GM21360 (cell line): ENCODE measurements at regions not wholly inside any gene's neighbourhood (a gene's known extent, or its start where the extent isn't known, plus 50 kb on each side); places are given as distances from the start of the nearest gene placed in this dataset.
"Not testable (repeated sequence)": the region's sequence is repeated elsewhere in the genome, so short reads cannot be mapped to it uniquely, and the experiment has no call there.

Source experiments
- ATAC-seq: cut with Tn5 transposase; IDR thresholded peaks from one replicate; pipeline ENCODE4 v1.9.1; 2021; ENCODE audit warnings: mild to moderate bottlenecking, moderate library complexity; ENCODE audit not compliant: unreplicated experiment

DNA sequence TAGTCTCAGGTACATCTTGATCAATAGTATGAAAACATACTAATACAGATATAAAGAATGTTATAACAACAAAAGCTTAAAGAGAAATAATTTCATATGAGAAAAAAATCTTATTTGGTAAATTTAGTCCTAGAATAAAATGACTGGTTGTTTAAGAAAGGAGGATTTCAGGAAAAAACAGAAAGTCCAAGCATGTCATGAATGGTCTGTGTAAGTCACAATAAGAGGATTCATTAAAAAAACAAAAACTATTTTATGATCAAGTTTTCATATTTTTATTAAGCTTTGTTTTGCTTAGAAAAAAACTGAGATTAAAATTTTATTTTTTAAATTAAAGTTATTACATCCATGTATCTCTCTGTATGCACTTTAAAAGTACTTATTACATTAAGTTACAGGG lies 353.9 kb upstream of the SPHKAP start:
- ATAC-seq, result no peak

DNA sequence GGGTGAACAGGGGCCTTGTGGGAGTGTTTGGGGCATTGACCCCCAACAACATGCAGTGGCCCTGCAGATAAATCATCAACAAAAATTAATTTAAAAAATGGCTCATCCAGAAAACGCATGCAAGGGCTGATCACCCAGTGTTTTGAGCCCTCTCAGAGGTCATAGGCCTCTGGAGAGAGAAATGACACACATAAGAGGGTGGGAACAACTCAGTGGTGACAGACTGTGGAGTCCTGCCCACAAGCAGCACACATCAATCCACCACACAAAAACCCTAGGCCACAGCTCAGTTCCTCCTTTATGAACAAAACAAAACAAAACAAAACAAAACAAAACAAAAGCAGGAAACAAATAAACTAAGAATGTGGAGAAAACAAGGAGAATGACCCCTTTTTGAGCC lies 351.7 kb upstream of the SPHKAP start:
- ATAC-seq, result no peak

- no peak for ATAC-seq
Observed at GRCh38 chr2:228532233-228532632, 350.7 kb upstream of the SPHKAP start.

DNA sequence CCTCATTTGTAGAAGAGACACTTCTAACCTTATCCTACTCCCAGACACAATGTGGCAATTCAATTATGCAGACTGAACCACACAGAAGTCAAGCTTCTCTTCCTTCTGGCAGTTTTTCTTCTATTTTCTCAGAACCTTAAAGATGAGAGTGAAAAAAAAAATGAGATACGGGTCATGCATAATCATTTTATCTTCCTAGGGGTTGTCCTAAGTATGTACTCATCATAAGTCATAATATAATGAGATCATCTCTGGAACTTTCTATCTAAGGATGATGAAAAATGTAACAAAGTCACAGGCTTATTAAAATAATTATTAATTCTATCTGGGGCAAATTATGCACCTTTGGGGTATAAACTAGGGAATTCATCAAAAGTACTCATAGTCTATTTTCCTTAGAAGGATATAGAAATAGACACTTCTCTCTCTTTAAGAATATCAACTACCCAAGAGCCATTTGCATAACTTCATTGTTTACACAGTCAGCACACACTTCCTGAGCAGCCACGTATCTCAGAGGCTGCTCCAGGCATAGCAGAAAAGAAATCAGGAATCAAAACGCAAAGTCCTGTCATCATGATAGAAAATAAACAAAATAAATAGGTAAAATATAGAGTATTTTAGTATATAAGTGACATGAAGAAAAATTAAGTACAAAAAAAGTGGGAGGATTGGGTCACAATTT lies 345.9 kb upstream of the SPHKAP start:
- no peak for ATAC-seq

DNA sequence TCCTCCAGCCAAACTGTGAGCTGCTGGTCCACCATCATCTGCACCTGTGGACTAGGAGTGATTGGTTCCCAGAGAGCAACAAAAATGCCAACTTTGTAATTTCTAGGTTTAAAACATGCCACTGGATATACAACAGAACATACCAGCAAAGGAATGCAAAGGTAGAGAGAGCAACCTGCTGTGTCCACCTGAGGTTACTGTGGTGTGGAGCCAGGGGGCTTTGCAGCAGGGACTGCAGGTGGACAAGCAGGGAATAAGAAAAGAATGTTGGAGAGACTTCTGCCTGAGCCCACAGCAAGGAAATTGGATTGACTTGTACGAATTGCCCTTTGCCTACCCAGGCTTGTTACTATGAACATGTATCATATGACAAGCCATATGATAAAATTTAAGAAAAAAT lies 345.2 kb upstream of the SPHKAP start:
- no peak for ATAC-seq

DNA sequence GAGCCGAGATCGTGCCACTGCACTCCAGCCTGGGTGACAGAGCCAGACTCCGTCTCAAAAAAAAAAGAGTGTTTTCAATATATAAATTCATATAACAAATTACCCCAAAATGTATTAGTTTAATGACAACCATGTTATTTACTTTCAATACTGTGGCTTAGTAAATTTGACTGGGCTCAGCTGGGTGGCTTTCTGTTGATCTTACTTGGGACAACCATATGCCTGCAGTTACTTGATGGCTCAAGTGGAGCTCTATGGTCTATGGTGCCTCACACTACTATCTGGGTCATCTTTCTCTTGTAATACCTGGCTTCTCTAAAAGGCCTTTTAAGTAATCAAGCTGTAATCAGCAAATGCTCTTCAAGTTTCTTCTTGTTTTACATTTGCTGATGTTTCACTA lies 341.5 kb upstream of the SPHKAP start:
- ATAC-seq, result no peak

- ATAC-seq, result no peak
Observed at GRCh38 chr2:228522276-228522675, 340.8 kb upstream of the SPHKAP start.

DNA sequence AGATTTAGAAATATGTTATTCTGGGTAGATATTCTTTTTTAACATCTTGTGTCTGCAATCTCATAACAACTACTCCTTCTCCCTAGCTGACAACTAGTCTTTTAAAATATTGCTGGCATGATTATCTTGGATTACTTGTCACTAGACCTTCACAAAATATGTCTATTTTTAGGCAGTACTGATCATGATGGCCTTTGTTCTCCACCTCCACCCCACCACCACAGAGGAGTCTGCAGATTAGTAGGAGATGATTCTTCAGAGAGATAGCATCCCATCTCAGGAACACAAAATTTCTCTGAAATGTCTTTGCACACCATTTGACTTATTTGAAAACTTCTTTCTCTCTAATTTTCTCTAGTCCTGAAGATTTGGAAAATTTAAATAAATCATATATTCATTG lies 338.1 kb upstream of the SPHKAP start:
- ATAC-seq, result no peak

- ATAC-seq, result no peak
Observed at GRCh38 chr2:228516019-228516418, 334.5 kb upstream of the SPHKAP start.

GRCh38 chr2:228513480-228513879 lies 332.0 kb upstream of the SPHKAP start:
- not testable (repeated sequence) for ATAC-seq

GRCh38 chr2:228509021-228509420 lies 327.5 kb upstream of the SPHKAP start:
- no peak for ATAC-seq

DNA sequence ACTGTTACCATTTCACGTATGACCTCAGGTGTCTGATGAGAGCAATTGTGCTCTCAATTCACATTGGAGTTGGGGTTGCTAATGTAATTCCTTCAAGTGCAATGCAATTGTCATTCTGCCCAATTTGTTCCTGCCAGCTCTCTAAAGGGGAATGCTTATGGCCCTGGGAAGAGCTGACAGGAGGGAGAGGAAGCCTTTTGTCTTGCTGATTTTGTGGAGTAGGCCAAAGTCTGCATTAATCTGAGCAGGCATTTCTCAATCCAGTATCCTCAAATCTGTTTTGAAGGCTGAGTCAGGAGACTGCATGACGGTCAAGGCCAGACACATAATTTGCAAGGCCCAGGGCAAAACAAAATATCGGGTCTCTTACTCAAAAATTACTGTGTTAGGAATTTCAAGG lies 326.4 kb upstream of the SPHKAP start:
- no peak for ATAC-seq

- no peak for ATAC-seq
Observed at GRCh38 chr2:228507231-228507824, 325.8 kb upstream of the SPHKAP start.

DNA sequence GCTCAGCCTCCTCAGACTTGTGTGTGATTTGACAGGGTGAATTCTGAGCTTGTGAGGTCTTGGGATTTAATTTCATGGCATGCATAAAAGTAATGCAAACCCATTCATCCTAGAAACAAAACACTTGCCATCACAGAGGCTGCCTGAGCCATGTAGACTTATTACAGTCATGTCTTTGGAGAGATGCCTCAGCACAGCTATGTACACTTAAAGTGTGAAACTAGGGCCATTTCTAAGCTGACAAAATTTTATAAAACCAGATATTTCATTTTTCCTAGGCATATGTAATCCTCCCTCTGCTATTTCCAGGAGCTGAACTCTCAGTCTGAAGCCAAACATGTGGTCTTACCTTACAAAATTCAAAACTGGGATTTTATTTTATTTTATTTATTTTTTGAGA lies 322.2 kb upstream of the SPHKAP start:
- no peak for ATAC-seq

GRCh38 chr2:228493852-228494251 lies 312.4 kb upstream of the SPHKAP start:
- no peak for ATAC-seq

GRCh38 chr2:228479014-228479413 lies 297.5 kb upstream of the SPHKAP start:
- no peak for ATAC-seq

GRCh38 chr2:228474466-228474865 lies 293.0 kb upstream of the SPHKAP start:
- ATAC-seq, result no peak

DNA sequence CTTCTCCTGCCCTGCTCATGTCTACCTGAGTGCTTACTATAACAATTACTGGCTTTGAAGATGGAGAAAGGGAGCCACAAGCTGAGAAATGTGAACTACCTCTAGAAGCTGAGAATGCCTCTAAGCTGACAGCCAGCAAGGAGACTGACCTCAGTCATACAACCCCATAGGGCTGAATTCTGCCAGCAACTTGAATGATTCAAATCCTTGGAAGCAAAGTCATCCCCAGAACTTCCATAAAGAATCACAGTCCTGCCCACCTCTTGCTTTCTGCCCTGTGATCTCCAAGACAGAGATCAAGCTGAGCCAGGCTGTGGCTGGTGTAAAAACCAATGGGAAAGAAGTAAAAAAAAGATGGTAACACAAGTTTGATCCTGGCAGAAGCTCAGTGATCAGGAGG lies 288.2 kb upstream of the SPHKAP start:
- no peak for ATAC-seq

GRCh38 chr2:228466851-228467250 lies 285.4 kb upstream of the SPHKAP start:
- no peak for ATAC-seq

DNA sequence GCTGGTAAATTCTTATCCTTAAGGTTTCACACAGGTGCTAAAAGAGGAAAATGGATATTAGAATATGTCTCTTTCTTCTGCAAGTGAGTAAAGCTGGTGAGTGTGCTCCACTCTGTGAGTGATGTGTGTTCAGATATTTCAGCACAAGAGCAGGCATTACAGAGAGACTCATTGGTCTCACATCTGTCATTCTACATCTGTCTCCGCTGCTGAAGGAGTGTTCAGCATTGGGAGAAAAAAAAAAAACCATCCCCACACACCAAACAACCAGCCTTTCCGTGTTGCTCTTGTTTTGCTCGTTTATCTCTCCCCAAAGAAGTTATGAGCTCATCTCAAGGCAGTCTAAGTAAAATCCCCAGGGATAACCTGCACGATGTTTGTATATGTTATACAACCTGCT lies 283.9 kb upstream of the SPHKAP start:
- ATAC-seq, result no peak

- ATAC-seq, result no peak
Observed at GRCh38 chr2:228458364-228458763, 276.9 kb upstream of the SPHKAP start.

GRCh38 chr2:228447266-228447915 lies 265.9 kb upstream of the SPHKAP start:
- no peak for ATAC-seq
